ENCODE measurements at regions not wholly inside any gene's neighbourhood (a gene's known extent, or its start where the extent isn't known, plus 50 kb on each side); places are given as distances from the start of the nearest gene placed in this dataset.

DNA sequence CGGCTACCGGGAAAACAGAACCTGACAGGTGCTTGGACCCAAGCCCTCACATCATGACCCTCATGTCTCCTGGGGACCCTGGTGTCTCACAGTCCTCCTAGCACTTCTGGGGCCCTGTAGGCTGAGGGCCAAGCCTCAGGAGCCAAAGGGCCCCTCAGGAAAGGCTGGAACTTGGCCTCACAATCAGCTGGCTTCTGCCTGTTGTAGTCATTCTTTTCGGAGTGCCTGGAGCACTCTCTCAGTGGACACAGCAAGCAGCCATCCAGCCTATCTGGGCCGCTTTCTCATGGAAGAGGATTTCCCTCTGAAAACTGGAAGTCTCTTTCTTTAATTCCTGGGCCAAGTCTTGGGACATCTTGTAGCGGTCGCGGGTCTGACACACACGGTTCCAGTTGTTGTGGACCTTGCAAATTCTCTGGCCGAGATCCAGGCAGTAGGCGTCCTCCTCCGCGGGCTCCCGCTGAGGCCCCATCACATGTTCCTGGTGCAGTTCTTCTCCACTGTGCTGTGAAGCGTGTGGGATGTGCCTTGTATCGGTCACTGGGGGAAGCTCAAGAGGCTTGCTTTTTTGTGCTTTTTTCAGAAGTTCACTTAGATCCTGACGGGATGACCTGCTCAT is 169.3 kb downstream of the EMP1 start:
- no peaks in the 10 kb centered on the region for H3K9me2 ChIP-seq (ENCODE audit: low read depth, low read length)
- no peak overlapping the region for H3K4me3 ChIP-seq (ENCODE audit: low read depth, low read length, poor library complexity, severe bottlenecking)
- TF ChIP-seq EZH2 (IDR thresholded peaks at IDR 0.05; ENCODE audit: borderline replicate concordance, low read length): no peak
- TF ChIP-seq, protein P1, sequence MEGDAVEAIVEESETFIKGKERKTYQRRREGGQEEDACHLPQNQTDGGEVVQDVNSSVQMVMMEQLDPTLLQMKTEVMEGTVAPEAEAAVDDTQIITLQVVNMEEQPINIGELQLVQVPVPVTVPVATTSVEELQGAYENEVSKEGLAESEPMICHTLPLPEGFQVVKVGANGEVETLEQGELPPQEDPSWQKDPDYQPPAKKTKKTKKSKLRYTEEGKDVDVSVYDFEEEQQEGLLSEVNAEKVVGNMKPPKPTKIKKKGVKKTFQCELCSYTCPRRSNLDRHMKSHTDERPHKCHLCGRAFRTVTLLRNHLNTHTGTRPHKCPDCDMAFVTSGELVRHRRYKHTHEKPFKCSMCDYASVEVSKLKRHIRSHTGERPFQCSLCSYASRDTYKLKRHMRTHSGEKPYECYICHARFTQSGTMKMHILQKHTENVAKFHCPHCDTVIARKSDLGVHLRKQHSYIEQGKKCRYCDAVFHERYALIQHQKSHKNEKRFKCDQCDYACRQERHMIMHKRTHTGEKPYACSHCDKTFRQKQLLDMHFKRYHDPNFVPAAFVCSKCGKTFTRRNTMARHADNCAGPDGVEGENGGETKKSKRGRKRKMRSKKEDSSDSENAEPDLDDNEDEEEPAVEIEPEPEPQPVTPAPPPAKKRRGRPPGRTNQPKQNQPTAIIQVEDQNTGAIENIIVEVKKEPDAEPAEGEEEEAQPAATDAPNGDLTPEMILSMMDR (IDR thresholded peaks at IDR 0.05; ENCODE audit: low read length): no peak
- H3K4me1 ChIP-seq (ENCODE audit: insufficient read depth, low read length, severe bottlenecking): peaks cover 10% of the 10 kb centered on the region
- H3K79me2 ChIP-seq (ENCODE audit: insufficient read depth, low read length): no peaks in the 10 kb centered on the region
- H3K27ac ChIP-seq (ENCODE audit: low read depth, low read length, poor library complexity, severe bottlenecking): no peak overlapping the region
- peaks cover 5% of the 10 kb centered on the region for H3K9me3 ChIP-seq (ENCODE audit: low read length)
- H3K36me3 ChIP-seq (ENCODE audit: insufficient read depth, low read length): no peaks in the 10 kb centered on the region
- no peak overlapping the region for H3K9ac ChIP-seq (ENCODE audit: low read length)
- H3K27me3 ChIP-seq (ENCODE audit: insufficient read depth, low read length): no peaks in the 10 kb centered on the region
- no peak overlapping the region for H3K4me2 ChIP-seq (ENCODE audit: low read length)
- no peak overlapping the region for H2AFZ ChIP-seq (ENCODE audit: low read length)
- H3F3A ChIP-seq (ENCODE audit: insufficient read depth, low read length): no peaks in the 10 kb centered on the region
- H4K20me1 ChIP-seq (ENCODE audit: insufficient read depth, low read length): no peaks in the 10 kb centered on the region

DNA sequence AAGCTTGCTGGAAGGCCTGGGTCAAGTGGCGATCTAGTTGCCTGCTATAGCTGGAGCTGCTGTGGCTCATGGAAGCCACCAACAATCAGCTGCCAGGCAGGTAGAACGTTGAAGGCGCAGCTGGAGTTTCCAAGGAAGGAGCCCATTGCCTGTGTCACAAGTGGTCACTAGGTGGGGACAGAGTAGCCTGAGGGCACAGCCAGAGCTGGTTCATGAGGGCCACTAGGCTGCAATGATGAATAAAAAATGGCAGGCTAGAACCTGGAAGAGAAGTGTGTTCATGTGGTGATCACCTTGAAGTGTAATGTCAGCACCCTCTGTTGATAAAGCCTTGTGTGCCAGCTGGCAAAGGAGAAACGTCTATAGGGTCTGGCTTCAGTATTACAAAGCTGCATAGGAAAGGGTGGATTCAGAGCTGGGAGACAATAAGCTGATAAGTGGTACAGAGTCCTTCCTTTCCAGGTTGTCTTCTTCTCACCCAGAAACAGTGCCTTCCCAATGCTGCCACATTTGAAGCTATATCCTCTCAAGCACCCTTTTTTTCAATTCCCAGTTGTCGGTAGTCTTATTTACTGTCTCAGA is 165.8 kb downstream of the EMP1 start:
- Histone ChIP-seq H3F3A (ENCODE audit: insufficient read depth, low read length) (no peaks in the 10 kb centered on the region), H3K9me2 (ENCODE audit: low read depth, low read length) (no peaks in the 10 kb centered on the region), H3K27ac (ENCODE audit: low read depth, low read length, poor library complexity, severe bottlenecking) (peak overlapping the region; percentile 18), H3K9ac (ENCODE audit: low read length) (no peak overlapping the region), H3K9me3 (ENCODE audit: low read length) (peaks cover 5% of the 10 kb centered on the region), H3K4me2 (ENCODE audit: low read length) (no peak overlapping the region), H3K4me3 (ENCODE audit: low read depth, low read length, poor library complexity, severe bottlenecking) (no peak overlapping the region), H3K4me1 (ENCODE audit: insufficient read depth, low read length, severe bottlenecking) (peaks cover 10% of the 10 kb centered on the region), H3K27me3 (ENCODE audit: insufficient read depth, low read length) (no peaks in the 10 kb centered on the region), H3K36me3 (ENCODE audit: insufficient read depth, low read length) (no peaks in the 10 kb centered on the region), H3K79me2 (ENCODE audit: insufficient read depth, low read length) (no peaks in the 10 kb centered on the region), H2AFZ (ENCODE audit: low read length) (no peak overlapping the region), H4K20me1 (ENCODE audit: insufficient read depth, low read length) (no peaks in the 10 kb centered on the region)
- no peak for TF ChIP-seq EZH2 (IDR thresholded peaks at IDR 0.05; ENCODE audit: borderline replicate concordance, low read length)
- TF ChIP-seq, protein P1 (IDR thresholded peaks at IDR 0.05; ENCODE audit: low read length): peak; percentile 95

DNA sequence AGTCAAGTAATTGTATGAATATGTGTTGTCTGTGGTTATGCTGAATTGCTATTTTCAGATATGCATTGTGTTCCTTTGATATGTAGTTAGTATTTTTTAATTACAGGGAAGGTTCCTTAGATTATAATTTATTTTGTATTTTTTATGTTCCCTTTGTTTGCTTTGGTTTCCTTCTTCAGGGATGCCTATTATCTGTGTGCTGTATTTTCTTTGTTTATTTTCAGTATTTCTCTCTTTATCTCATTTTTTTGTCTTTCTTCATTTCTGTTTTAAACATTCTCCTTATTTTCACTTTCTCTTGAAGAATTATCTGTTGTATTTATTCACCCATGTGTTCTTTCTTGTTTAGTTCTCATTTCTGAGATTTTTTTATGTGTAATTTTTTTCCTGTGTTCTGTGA is 163.1 kb downstream of the EMP1 start:
- no peaks in the 10 kb centered on the region for H3F3A ChIP-seq (ENCODE audit: insufficient read depth, low read length)
- peaks cover 10% of the 10 kb centered on the region for H3K4me1 ChIP-seq (ENCODE audit: insufficient read depth, low read length, severe bottlenecking)
- H3K4me3 ChIP-seq (ENCODE audit: low read depth, low read length, poor library complexity, severe bottlenecking): no peak overlapping the region
- H3K27ac ChIP-seq (ENCODE audit: low read depth, low read length, poor library complexity, severe bottlenecking): no peak overlapping the region
- no peaks in the 10 kb centered on the region for H3K79me2 ChIP-seq (ENCODE audit: insufficient read depth, low read length)
- H2AFZ ChIP-seq (ENCODE audit: low read length): no peak overlapping the region
- no peak overlapping the region for H3K9ac ChIP-seq (ENCODE audit: low read length)
- no peaks in the 10 kb centered on the region for H4K20me1 ChIP-seq (ENCODE audit: insufficient read depth, low read length)
- no peak for TF ChIP-seq EZH2 (IDR thresholded peaks at IDR 0.05; ENCODE audit: borderline replicate concordance, low read length)
- TF ChIP-seq, protein P1 (IDR thresholded peaks at IDR 0.05; ENCODE audit: low read length): no peak
- H3K9me2 ChIP-seq (ENCODE audit: low read depth, low read length): no peaks in the 10 kb centered on the region
- no peaks in the 10 kb centered on the region for H3K36me3 ChIP-seq (ENCODE audit: insufficient read depth, low read length)
- H3K9me3 ChIP-seq (ENCODE audit: low read length): peaks cover under 1% of the 10 kb centered on the region; the same call in 1 of the 2 replicates
- H3K27me3 ChIP-seq (ENCODE audit: insufficient read depth, low read length): no peaks in the 10 kb centered on the region
- H3K4me2 ChIP-seq (ENCODE audit: low read length): no peak overlapping the region

Measured in OCI-LY1 (cell line).